HG03066 (cell line): ENCODE measurements at regions not wholly inside any gene's neighbourhood (a gene's known extent, or its start where the extent isn't known, plus 50 kb on each side); places are given as distances from the start of the nearest gene placed in this dataset.
"Not testable (repeated sequence)": the region's sequence is repeated elsewhere in the genome, so short reads cannot be mapped to it uniquely, and the experiment has no call there.

Experiments used
- ATAC-seq: cut with Tn5 transposase; IDR thresholded peaks from one replicate; pipeline ENCODE4 v1.9.1; 2021; ENCODE audit warnings: low read depth; ENCODE audit not compliant: unreplicated experiment

GRCh38 chr10:21463436-21463835 lies 62.0 kb downstream of the SKIDA1 start:
- ATAC-seq: no peak

GRCh38 chr10:21458126-21458871 lies 67.2 kb downstream of the SKIDA1 start:
- ATAC-seq: no peak

- ATAC-seq: no peak
These were observed 69.3 kb downstream of the SKIDA1 start for GRCh38 chr10:21456160-21456559.

- ATAC-seq: no peak
These were observed 73.3 kb downstream of the SKIDA1 start for GRCh38 chr10:21452203-21452602.

GRCh38 chr10:21449288-21449966 lies 76.1 kb downstream of the SKIDA1 start:
- ATAC-seq: no peak

GRCh38 chr10:21445163-21445562 lies 80.3 kb downstream of the SKIDA1 start:
- ATAC-seq: no peak

GRCh38 chr10:21441625-21442024 lies 83.9 kb downstream of the SKIDA1 start:
- no peak for ATAC-seq

GRCh38 chr10:21438914-21439313 lies 86.6 kb downstream of the SKIDA1 start:
- not testable (repeated sequence) for ATAC-seq

GRCh38 chr10:21437770-21438382 lies 87.6 kb downstream of the SKIDA1 start:
- no peak for ATAC-seq

- no peak for ATAC-seq
These were observed 93.2 kb downstream of the SKIDA1 start for GRCh38 chr10:21432266-21432665.

GRCh38 chr10:21431799-21432198 lies 93.7 kb downstream of the SKIDA1 start:
- no peak for ATAC-seq

GRCh38 chr10:21427804-21428481 lies 97.5 kb downstream of the SKIDA1 start:
- ATAC-seq: no peak

GRCh38 chr10:21424459-21424861 lies 101.0 kb downstream of the SKIDA1 start:
- no peak for ATAC-seq

- ATAC-seq: no peak
These were observed 101.6 kb downstream of the SKIDA1 start for GRCh38 chr10:21423850-21424249.

- no peak for ATAC-seq
These were observed 102.1 kb downstream of the SKIDA1 start for GRCh38 chr10:21423338-21423737.

- no peak for ATAC-seq
These were observed 103.7 kb downstream of the SKIDA1 start for GRCh38 chr10:21421794-21422193.

- ATAC-seq: no peak
These were observed 104.5 kb downstream of the SKIDA1 start for GRCh38 chr10:21421016-21421415.

GRCh38 chr10:21418981-21419576 lies 106.4 kb downstream of the SKIDA1 start:
- ATAC-seq: not testable (repeated sequence)

GRCh38 chr10:21417172-21417712 lies 108.2 kb downstream of the SKIDA1 start:
- no peak for ATAC-seq

GRCh38 chr10:21413680-21414079 lies 111.8 kb downstream of the SKIDA1 start:
- no peak for ATAC-seq
